HG03442 (cell line): ENCODE measurements at regions not wholly inside any gene's neighbourhood (a gene's known extent, or its start where the extent isn't known, plus 50 kb on each side); places are given as distances from the start of the nearest gene placed in this dataset.

Source experiments
- ATAC-seq: cut with Tn5 transposase; IDR thresholded peaks from one replicate; pipeline ENCODE4 v1.9.1; 2021; ENCODE audit warnings: mild to moderate bottlenecking, moderate library complexity; ENCODE audit not compliant: unreplicated experiment

DNA sequence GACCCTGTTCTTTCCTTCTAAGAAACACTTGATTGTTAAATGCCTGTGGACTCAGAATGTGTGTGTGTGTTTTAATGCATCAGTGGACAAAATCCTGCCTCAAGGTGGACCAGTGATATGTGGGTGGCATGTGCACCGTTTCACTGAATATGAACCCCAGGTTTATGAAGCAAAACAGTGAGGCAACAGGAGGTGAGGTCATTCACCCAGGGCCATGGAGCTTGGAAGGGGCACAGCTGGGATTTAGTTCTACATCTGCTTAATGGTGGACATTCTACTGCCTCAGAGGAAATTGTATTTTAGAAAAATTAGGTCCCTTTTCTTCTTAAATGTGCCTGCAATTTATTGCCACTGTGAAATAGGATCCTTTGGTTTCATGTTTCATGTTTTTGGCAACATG lies 549.5 kb upstream of the EEF2KMT start:
- ATAC-seq = no peak

DNA sequence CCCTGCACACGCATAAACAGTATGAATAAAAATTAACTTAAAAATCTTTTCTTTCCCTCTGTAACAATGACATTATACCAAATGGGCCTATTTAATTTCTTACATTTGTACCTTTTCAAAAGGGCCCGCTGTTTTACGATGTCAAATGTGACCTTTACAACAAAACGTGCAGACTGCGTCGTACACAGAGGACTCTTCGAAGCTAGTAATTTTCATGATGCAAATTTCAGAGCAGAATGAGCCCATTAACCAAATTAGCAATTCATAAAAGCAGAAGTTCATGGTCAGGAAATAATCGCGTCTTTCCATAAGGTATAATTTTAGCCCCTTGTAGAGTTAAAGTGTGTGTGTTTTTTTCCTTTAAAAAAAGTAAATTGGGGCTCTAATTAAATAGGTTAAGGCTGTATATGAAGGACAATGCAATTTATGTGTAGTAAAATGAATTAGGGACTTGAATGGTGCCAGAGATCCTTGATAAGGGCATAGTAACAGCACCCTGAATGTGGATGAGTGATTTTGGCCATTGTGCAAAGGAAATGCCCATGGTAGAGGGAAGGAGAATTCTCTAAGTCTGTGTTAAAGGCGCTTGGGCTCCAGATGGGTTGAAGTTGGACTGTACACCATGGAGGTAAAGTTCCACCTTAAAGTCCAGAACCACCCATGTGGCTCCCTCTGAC lies 546.4 kb upstream of the EEF2KMT start:
- ATAC-seq = no peak

DNA sequence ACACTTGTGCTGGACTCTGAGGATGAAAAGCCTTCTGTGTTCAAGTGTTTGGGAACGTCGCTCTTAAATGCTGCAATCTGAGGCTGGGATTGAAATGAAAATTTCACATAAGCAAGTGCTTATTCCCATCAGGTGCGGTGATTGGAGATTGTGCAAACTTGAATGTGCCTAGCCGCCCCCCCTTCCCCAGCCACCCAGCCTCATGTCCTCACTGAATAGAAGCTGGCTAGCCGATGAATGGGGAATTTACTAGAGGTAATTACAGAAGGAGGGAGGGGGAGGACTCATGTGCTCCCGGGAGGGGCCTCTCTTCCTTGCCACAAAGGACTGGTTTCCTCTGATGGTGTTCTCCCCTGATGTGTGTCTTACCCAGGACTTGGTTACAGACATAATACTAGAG lies 544.8 kb upstream of the EEF2KMT start:
- no peak for ATAC-seq

DNA sequence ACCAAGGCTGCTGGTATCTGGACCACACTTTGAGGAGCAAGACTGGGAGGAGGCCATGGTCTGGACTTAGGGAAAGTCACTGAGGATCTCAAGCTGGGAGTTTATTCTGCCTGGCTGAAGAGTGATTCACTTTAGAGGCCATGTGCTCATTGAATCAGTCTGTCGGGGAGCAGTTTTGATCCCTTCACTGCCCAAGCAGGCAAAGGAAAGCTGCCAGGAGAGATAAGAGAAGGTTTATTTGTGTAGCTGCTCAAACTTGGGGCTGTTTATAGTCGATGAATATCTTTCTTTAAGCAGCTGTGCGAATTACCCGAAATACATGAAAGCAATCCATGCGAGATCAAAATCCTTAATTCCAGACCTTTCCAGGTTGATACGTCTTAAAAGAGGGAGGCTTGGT lies 544.4 kb upstream of the EEF2KMT start:
- no peak for ATAC-seq

DNA sequence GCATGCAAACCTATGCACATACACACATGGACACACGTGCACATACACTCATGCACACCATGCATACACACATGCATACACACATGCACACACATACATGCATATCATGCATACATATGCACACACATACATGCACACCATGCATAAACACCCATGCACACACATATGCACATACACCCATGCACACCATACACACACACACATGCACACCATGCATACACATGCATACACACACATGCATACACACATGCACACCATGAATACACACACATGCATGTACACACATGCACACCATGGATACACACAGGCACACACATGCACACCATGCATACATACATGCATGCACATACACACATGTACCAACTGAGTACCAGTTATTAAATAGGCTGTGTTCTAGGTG lies 543.3 kb upstream of the EEF2KMT start:
- ATAC-seq = no peak

DNA sequence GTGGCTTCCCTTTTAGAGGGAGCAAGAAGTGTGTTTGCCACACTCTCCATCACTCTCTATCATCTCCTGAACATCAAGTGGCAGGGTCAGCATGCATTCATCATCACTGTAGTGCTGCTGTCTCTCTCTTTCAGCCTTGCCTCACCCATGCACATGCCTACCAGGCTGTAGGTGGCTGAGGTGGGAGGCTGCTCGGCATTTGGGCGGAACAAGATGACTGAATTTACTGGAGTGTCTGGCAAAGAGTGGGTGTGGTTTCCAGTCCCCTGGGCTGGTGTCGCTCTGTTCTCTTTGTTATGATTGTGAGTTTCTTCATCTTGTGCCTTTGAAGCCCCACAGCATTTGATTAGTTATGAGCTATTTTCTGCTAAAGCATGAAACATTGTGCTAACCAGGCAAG lies 541.9 kb upstream of the EEF2KMT start:
- no peak for ATAC-seq

DNA sequence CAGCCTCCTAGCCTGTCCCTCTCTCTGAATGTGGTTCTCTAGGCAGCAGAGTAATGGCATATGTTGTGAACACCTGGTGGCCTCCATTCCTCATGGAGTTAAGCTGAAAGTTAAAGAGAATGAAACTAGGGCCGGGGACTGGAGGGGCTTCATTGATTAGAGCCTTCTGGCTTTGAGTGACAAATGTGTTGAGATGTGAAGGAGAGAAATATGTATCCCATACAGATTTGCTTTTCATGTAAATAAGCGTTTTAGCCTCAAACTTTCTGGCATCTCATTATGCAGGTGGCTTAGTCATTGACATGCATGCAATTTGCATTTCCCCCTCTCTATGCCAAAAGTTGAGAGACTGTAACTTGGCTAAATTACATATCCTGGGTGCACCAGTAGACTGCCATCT lies 537.7 kb upstream of the EEF2KMT start:
- ATAC-seq = no peak

DNA sequence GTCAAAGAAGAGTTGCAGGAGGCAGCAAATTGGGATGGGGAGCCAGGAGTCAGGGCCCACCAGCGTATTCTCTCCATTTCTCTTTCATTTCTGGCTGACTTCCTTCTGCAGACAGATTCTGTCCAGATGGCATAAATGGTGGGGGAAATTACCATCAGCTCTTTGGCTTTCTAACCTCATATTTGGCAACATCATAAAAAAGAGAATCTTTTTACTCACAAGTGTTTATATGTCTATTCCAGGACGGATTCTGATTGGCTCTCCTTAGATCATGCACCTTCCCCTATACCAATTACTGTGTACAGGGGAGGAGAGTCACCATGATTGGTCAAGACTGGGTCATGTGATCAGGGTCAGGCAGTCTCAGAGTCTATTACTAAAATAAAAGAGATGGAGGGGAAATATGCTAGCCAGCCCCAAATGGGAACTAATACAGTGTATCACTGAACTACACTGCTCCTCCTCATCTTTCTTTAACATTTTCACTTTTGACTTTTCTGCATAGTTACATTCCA lies 537.1 kb upstream of the EEF2KMT start:
- ATAC-seq = no peak

DNA sequence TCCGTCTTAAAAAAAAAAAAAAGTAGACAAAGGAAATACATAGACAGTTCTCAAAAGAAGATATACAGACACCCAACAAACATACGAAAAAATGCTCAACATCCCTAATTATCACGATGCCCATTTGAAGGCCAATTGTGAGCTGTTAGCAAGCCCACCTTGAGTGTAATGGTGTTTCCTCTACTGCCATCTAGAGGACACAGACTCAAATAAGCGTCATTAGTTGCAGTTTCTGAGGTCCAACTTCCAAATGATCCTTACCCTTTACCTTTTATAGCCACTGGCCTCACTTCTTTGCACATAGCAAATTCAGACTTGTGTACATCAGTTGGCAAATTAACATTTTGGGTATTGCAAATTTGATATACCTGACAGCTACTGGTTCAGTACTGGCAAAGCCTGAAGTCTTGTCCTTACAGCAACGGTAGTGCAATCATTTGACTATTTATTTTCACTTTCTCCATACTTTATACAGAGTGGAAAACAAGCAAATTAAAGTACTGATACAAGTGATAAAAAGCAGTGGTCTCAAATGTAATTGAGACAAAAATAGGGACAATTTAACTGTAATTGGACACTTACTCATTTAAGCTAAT lies 536.3 kb upstream of the EEF2KMT start:
- no peak for ATAC-seq

DNA sequence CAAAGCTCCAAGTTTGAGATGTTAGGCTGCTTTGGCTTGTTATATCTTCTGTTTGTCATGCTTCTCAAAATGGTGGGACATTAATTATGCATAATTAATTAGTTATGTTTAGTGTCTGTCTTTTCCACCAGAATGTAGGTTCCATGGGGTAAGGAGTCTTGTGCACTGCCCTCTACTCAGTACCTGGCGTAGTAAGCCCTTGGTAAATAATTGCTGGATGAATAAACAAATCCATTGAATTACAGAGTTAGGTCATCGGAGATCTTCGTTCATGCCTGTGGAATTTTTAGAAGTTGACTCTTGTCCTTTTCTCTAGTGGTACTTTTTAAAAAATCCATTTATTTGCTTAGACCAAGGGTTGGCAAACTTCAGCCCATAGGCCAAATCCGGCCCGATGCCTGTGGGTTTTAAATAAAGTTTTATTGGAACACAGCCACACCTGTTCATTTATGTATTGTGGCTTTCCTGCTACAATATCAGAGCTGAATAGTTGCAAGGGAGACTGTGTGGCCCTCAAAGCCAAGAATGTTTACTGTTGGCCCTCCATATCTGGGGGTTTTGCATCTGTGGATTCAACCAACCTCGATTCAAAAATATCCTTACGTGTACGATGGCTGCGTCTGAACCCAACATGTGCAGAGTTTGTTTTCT lies 524.8 kb upstream of the EEF2KMT start:
- no peak for ATAC-seq

DNA sequence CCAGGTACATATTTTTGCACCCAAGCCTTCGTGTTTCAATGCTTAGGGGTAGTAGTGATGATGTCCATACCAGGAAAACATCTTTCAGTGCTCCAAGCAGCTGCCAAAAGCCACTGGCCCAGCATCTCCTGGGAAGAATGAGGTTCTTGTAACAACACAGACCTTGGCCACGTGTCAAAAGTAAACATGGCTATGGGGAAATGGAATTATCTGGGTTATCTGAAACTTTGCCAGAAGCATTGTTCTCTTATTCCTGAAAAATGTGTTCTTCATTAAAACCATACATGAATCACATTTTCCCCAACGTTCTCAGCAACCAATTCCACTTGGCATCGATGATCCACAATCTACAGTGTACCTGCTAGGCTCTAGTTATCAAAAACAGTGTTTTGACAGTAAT lies 524.2 kb upstream of the EEF2KMT start:
- no peak for ATAC-seq

DNA sequence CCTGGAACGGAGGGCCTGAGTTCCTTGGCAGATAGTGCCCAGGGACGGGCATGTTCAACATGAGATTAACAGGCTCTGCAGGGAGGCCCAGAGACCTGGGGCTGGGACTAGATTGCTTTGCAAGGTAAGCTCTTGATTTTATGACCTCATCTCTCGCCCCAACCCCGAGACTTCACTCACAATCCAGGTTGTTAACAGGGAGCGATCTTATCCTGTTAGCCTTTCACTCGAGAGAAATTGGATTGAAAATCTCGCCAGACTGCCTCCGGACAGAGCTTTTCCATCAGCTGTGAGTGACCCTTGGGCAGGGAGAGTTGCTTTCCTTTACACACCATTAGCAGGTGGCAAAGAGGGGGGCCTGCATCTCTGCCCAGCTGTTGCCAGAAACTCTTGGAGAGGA lies 521.7 kb upstream of the EEF2KMT start:
- ATAC-seq = no peak

DNA sequence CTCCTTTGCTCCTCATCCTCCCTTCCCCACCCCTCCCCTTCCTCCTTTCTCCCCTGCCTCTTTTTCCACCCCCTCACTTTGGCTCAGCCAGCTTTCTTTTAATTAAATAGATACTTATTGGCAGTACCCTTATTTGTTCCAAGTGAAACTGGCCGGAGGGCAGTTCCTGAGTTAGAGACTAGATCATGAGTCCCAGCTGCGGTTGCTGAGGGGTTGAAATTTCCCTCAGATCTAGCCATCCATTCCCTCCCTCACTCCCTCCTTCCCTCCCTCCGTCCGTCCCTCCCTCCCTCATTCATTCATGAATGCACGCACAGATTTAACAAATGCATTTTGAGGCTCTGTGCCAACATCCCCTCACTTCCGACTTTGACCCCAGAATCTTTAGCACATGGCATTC lies 519.2 kb upstream of the EEF2KMT start:
- ATAC-seq = no peak

DNA sequence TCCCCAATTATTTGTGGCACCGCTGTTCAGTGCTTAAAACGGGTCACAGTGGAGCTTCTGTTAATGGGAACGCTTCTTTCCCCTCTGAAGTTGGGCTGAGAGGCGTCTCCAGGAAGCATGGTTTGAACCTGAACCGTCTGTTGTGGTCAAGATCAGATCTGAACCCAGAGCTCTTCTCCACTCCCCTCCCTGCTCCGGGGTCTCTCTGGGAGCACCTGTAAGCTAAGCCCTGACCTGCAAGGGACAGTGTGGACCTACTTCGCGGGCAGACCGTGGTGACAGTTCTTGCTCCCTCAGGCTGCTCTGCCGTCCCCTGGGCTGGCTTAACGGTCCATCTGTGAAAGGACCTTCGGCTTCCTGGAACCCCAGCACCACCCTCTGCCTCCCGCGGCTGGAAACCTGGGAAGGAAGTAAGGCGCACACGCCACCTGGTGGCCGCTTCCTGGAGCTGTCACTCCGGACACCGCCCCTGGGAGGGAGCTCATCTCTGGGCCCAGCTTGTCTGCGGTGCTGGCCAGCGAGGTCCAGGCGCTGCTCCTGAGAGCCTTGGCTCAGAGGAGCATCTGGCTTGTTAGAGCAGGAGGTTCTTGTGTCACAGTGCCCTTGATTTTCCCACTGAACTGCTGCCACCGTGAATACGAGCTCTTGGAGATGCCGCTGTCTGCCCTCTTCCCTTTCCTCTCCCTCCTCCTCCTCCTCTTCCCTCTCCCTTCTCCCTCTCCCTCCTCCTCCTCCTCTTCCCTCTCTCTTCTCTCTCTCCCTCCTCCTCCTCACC lies 518.5 kb upstream of the EEF2KMT start:
- ATAC-seq = no peak

DNA sequence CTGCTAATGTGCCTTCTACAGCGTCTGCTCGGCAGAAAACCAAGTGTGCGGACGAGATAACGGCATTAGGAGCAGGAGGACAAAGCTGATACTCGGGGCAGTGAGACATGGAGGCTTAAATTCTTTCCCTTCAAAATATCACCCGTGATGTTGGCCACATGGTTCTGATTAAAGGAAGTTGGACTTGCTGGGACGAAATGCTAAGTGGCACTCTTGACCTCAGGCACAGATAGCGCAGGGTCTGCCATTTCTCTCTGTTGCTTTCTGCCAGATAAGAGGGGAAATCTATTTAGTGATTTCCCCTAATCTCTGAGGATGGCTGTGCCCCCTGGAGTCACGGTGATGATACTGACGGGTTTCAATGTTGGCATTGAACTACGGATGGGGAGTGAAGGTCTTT lies 509.6 kb upstream of the EEF2KMT start:
- no peak for ATAC-seq

DNA sequence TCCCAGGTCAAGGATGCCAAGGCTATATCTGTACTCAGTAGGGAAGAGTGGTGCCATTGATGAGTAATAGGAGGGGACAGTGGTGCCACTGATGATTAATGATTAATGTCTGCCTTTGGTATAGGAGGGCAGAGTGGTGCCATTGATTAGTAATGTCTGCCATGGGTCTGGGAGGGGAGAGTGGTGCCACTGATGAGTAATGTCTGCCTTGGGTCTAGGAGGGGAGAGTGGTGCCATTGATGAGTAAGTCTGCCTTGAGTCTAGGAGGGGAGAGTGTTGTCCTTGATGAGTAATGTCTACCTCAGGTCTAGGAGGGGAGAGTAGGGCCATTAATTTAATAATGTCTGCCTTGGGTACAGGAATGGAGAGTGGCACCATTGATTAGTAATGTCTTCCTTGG lies 507.8 kb upstream of the EEF2KMT start:
- no peak for ATAC-seq

DNA sequence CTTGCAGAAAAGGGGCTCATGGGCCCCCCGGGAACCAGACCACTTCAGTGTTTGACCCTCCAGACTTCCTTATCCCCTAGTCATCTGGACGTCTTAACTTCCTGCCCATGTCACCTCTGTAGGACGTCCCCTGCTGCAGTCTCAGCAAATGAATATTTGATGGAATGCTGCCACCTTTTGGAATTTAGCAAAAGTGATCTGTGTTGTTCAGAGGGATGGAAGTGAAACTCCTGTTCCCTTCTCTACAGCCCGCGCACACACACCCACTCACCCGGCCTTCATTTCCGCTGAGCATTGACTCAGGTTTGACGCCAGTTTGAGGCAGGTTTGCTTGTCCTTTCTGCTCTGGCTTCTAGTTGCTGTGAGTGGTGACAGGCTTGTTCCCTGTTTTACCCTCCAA lies 507.2 kb upstream of the EEF2KMT start:
- ATAC-seq = no peak

DNA sequence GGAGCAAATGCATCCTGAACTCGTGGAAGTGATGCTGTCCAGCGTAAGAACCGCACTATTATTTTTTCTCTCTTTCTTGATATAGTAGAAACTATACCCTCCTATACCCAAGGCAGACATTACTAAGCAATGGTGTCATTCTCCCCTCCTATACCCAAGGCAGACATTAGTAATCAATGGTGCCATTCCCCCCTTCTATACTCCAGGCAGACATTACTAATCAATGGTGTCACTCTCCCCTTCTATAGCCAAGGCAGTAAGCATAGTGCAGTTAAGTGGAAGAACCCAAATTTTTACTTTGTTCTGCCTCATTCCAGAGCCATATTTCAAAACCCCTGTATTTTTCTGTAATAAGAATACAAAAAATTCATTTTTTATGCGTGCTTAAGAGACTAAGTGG lies 506.2 kb upstream of the EEF2KMT start:
- ATAC-seq = no peak

DNA sequence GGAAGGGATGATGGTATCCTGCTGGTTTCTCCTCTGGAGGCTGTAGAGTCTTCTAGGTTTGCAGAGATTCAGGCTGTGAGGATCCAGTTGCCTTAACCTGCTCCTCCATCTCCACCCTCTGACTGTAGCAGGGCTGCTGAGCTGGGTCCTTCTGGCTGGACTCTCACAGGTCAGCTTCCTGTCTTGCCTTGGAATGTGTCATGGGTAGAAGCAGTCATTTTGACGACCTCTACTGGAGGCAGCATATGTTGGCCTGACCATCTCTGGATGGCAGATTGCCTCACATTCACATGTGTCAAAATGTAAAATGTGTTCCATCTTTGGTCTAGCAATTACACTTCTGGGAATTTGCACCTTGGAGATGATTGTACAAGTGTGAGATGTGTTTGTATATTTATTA lies 504.4 kb upstream of the EEF2KMT start:
- no peak for ATAC-seq

DNA sequence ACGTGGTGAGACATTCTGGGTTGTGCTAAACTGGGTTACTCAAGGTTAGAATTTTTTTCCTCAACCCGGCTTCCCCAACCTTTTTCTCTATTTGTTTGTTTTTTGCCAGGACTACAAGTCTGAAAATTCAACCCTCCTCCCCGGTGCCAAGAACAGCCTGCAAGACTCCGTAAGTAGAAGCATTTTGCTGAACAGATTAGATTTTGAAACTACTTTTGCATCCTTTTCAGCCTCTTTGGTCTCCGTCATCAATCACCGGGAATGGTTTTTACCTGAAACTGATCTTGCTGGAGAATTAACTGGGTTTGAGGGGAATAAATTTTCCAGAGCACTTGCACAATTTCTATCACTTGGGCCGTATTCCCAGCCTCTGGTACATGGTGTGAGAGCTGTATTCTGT lies 501.2 kb upstream of the EEF2KMT start:
- no peak for ATAC-seq

DNA sequence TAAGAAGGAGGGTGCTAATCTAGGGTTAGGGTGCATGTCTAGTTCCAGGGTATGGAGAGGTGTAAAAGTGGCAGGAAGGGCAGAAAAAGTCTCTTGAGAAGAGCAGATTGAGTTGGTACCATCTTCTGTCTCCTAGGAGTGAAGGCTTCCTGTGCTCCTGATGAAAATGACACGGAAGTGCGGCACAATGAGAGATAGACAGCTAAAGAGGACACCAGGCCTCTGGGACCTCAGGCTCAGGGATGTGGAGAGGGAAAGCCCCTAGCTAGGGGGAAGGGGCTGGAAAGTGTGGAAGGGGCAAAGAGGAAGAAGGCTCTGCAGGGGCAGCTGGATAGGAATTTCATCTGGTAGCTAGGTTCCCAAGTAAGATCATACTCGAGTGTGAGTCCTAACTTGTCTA lies 498.3 kb upstream of the EEF2KMT start:
- ATAC-seq = no peak

DNA sequence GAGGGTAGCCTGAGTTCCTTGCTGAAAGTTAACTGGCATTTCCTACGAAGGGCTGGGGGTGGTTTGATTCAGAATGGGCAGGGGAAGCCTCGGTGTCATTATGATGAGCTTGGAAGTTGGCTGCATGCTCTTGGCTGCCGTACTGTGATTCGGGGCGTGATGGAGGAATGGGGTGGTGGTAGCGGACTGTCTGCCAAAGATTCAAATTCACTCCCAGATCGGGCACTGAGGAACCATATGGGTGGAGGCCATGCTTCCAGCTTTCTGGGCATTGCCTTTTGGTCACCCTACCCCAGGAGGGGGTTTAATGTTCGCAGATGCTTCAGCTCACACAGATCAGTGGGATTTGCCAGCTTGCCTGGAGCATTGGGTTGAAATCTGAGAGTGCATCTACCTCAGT lies 492.8 kb upstream of the EEF2KMT start:
- ATAC-seq = no peak
